ENCODE measurements at regions not wholly inside any gene's neighbourhood (a gene's known extent, or its start where the extent isn't known, plus 50 kb on each side); places are given as distances from the start of the nearest gene placed in this dataset.

DNA sequence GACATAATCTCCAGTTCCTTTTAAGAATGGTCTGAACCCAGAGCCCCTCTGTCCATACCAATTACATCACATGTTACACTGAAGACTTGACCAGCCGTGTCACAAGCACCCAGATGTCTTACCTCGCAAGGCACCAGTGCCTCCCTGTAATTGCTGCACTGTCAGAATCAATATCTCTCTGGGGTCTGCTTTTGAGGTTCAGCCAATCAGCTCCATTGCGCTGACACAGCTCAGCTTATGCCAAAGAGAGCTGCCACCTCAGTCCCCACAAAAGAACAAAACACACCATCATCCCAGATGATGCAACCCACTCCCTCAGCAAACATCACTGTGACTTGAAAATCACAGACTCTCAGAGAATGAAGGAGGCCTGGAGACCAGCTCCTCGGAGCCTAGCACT, 82.5 kb upstream of the SORBS2 start:
- no peak for DNase-seq

GRCh38 chr4:185895351-185895750, 83.4 kb upstream of the SORBS2 start:
- no peak for DNase-seq

- no peak for DNase-seq
Measured at GRCh38 chr4:185895866-185896265, 83.9 kb upstream of the SORBS2 start.

GRCh38 chr4:185896817-185897488, 85.0 kb upstream of the SORBS2 start:
- DNase-seq: no peak

DNA sequence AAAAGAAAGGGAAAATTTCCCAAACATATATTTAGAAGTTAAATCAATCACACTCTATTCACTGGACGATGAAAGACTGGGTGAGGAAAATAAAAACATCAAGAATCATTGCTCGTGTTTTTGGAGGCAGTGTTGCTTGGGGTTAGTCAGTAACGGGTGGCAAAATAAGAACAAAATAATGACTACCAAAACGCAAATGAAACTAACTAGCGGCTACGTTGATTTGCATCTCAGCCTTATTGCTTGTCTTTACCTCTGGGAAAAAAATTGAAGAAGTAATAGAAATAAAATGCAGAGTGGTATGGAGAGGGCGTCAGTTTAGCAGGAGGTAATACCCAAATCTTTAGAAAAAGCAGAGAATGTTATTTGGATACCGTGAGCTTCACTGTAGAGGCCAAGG, 86.4 kb upstream of the SORBS2 start:
- no peak for DNase-seq

GRCh38 chr4:185899833-185900232, 87.8 kb upstream of the SORBS2 start:
- no peak for DNase-seq

DNA sequence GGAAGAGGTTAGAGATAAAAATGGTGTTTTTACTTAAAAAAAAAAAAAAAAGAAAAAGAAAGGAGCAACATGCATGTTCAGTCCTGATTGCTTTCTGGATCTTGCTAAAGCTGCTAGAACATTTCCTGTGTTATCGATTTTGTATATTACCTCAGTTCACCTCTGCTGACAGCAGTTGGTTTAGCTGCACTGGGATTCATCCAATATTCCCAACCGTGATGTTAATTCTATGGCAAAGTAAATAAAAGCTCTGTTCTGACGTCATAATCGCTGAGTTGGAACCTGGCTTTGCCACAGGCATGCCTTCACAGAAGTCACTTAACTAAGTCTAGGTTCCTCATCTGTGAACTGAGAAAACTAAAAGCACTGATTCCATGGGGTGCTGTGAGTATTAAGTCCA, 90.7 kb upstream of the SORBS2 start:
- DNase-seq: no peak

- no peak for DNase-seq
Measured at GRCh38 chr4:185903205-185903604, 91.2 kb upstream of the SORBS2 start.

DNA sequence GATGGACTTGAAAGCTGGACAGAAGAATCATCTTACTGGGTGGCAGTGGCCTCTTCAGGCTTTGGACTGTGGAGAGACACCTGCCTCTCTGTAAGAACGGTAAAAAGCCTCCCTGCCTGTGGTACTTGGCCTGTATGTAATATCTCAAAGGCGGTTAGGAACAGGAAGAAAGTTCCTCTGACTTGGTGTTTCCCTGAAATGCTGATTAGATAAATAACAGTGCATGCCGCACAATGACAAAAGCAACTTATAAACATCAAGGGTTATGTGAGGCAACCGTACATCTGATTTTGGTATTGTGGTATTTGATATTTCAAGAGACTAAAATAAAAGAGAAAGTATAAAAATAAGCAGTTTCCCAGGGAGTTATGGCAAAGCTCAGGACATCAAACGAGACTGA, 92.4 kb upstream of the SORBS2 start:
- DNase-seq: no peak

DNA sequence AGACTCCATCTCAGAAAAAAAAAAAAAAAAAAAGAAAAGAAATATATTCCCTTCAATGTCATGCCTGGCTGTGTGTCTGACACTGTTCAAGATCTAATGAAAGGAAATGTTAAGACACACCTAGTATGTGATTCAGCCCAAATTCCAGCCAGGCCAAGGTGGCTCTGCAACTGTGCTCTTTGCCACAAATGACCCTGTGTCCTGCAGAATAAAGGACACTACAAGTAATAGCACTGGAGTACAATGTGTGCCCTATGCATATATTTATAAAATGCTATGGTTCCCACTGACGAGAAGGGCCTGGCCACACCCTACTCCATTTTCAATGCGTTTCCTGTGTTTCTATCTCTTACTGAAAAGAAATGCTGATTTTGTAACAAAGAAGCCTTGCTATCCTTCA, 98.0 kb upstream of the SORBS2 start:
- DNase-seq: no peak

GRCh38 chr4:185911556-185912064, 99.6 kb upstream of the SORBS2 start:
- DNase-seq: no peak

- peak; percentile 95 for DNase-seq
Measured at GRCh38 chr4:185912779-185913178, 100.8 kb upstream of the SORBS2 start.

DNA sequence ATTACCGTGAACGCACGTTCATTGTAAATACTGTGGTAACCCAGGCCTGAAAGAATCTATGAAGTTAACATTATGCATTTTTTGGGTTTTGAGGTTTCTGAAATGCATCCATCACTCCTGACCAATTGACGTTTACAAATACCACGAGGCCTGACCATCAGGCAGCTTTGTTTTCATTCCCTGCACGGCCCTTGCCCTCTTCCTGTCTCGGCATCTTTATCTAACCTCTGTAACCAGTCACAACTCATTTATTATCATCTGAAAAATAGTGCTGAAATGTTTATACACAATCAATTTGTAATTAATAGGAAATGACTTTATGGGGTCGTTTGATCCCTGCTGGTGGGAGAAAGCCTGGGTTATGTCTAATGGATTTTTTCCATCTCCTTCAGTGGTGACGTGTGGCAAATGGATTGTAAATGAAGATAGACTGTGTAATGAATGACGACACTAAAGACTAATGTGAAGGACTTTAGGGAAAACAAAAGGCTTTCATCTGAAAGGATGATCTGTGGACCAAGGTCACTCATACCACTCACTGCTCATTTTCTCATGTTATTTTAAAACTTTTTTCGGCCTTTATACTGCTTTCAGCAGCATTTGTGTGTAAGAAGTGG, 102.7 kb upstream of the SORBS2 start:
- no peak for DNase-seq

GRCh38 chr4:185915271-185915670, 103.3 kb upstream of the SORBS2 start:
- DNase-seq: no peak

GRCh38 chr4:185915817-185916216, 103.8 kb upstream of the SORBS2 start:
- no peak for DNase-seq

DNA sequence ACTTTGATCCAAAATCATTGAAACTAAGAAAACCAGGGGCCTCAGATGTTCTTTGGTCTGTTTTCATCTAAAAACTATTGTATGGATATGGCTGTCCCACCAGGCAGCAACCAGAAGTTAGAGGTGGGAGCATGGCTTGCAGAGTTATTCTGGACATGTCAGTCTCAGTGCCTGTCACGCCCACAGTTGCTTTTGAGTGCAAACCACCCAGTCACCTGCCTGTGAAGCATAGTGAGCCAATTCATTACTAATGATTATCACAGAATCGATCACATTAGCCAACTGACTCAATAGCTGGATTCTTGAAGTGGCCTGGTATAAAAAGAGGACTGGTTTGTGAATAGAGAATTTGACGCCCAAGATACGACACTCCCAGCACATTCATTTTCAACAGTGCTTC, 104.2 kb upstream of the SORBS2 start:
- no peak for DNase-seq

DNA sequence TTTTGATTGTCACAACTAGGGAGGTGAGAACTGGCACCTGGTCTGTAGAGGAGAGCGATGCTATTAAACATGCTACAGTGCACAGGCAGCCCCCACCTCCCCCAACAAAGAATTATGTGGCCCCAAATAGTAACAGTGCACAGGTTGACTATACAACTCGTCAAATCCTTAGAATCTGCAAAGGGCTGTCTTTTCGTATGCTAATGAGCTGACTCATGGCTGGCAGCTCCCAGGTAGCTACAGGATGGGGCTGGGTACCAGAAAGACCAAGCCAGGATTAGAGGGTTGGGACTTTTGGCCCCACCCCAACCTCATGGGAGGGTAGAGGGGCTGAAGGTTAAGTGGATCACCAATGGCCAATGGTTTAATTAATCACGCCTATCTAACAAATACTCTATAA, 104.7 kb upstream of the SORBS2 start:
- no peak for DNase-seq

GRCh38 chr4:185919107-185919506, 107.1 kb upstream of the SORBS2 start:
- DNase-seq: no peak

DNA sequence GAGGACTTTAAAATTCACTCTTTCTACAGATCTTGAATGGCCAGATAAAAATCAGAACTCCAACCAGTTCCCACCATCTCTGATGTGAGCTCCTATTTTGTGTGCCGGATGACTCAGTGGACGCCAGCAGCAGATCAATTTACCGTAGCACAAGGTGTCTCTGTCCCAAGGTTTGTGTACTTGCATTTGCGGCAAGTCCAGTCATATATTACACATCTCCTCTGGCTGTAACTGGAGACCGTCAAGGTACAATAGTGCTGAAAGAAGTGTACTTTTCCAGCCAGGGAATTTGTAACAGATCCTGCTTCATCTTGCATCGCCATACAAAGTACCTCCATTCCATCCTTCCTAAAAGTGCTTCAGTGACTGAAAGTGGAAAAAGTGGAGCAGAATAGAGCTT, 108.2 kb upstream of the SORBS2 start:
- no peak for DNase-seq

DNA sequence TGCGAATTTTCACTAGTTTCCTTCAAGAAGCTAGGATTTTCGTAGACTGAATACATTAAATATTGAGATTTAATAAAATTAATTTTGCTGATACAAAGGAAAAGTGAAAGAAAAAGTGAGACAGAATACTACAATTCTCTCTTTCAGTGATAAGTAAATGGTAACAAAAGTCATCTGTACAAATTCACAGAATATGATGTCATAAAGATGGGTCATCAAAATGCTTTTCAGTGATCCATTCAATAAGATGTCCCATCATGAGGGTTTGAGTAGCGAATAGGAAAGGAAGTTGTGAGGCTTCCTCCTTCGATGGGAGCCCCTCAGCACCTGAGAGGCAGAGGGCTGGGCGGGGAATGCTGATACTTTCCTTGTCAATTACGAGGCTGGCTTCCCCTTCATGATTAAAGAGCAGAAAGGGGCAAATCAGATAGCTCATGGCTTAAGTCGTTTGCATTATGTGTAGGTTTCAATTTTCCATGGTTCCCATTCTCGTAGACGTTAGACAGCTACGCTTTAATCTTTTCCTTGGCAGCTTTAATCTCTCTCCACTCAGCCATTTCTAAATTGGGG, 108.8 kb upstream of the SORBS2 start:
- no peak for DNase-seq

DNA sequence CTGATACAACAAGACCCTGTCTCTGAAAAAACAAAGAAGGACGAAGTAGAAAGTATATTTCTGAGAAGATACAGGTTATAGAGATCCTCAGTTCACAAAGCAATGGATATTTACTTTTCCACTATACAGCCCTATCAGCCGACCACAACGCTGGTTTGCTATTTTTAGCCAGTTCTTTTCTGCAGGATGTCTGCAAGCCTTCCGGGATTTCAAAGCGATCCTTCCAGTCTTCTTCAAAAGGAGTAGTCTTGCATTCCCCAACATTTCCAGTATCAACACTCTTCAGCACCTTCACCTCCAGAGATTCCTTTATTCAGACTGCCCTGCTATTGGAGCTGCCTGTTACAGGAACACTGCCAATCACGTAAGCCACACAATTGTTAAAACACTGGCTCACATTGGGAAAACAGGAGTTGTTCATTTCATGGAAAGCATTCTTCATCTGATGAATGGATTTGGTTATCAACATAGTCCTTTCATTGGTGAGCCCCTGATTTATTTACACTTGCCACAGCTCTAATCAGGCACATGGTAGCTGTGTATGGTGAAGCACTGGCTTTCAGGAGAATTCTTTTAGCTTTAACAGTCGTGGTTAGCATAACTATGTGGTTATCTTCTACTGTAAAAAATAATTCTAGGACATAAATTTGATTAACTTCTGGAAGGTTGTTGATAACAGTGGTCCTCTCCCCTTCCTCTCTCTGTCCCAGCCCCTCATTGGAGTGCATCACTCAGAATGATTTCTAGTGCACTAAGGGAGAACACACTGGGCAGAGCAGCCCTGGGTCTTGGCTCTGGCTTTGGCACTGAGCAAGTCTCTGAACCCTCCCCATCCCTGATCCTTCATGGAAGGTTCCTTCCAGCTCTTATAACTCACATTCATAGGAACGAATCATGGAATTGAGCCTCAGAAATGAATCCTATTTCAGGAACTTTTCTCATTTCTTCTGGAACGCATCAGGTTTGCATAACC, 109.9 kb upstream of the SORBS2 start:
- DNase-seq: no peak

- no peak for DNase-seq
Measured at GRCh38 chr4:185924458-185925044, 112.6 kb upstream of the SORBS2 start.

DNA sequence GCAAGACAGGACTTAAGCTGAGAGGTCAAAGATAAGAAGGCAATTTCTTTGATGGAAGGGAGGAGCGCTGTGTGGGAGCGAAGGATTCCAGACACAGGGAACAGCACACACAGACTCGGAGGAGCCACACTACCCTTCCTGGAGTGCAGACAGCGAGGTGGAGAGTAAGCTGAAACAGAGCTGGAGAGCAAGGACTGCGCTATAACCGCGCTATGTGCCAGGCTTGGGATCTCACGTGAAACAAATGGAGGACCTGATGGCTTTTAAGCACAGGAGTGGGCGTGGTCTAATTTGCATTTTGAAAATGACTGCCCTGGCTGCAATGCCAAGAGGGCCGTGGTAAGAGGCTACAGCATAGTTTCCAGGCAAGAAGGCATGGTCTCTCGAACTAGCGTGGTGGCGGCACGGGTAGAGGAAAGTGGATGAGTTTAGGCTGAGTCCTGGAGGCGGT, 113.9 kb upstream of the SORBS2 start:
- DNase-seq: no peak
